ENCODE measurements at regions not wholly inside any gene's neighbourhood (a gene's known extent, or its start where the extent isn't known, plus 50 kb on each side); places are given as distances from the start of the nearest gene placed in this dataset.

DNA sequence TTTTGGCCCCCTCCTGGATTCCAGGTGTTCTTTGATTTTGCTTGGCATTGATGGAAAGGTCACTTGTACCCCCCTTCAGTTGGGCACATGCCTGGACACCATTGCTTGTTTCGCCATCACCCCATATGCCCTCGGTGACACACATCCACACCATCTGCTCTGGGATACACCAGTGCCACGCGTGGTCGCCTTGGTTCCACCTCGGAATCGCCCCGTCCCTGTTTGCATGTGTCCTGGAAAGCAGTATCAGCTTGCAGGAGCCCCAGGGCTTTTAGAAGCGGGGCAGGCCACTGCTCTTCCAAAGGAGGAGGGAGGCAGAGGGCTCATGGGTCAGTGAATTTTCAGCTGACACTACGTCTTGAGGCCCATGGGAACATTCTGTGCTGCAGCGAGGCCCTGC is 607.9 kb downstream of the KCNJ18 start:
- Histone ChIP-seq H3K36me3 (no peaks in the 10 kb centered on the region), H3K9me3 (replicated peaks) (peaks cover 5% of the 10 kb centered on the region), H3K4me3 (no peak overlapping the region), H3K4me1 (no peaks in the 10 kb centered on the region), H3K27me3 (ENCODE audit: low read depth) (peaks cover 5% of the 10 kb centered on the region), H3K27ac (replicated peaks) (no peak overlapping the region)
- intact Hi-C loops (cut with micrococcal nuclease), result no loop called here
- no peak for DNase-seq
- TF ChIP-seq CTCF (IDR thresholded peaks at IDR 0.05; ENCODE audit: borderline replicate concordance), result no peak

DNA sequence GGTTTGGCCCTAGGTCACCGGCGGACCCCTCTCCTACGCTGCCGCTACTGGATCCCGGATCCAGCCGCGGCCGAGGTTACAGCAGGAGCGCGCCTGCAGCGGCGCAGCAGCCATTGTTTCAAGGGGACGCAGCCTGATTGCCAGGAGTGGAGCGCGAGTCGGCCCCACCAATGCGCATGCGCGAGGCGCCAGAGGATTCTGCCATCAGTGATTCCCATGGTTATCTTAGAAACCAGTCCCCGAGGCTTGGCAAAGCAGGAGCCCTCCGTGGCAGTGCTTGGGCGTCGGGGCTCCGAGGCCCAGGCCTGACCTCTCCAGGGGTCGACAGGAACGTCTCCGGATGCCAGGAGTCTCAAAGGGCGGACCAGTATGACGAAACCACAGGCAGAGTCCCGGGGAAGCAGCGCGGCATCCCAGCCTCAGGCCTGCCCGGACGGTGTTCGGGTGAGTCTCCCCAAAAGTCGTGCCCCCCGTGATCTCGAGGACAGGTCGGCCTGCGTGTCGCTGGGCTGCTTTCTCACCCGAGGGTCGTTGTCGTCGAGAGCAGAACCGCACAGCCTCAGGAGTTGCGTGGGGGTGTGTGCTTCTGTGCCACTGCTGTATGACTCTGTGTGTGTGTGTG is 608.5 kb downstream of the KCNJ18 start:
- no peak for TF ChIP-seq CTCF (IDR thresholded peaks at IDR 0.05; ENCODE audit: borderline replicate concordance)
- no peak for DNase-seq
- Histone ChIP-seq H3K4me1 (no peaks in the 10 kb centered on the region), H3K27me3 (ENCODE audit: low read depth) (peaks cover 5% of the 10 kb centered on the region), H3K27ac (replicated peaks) (no peak overlapping the region), H3K36me3 (no peaks in the 10 kb centered on the region), H3K4me3 (no peak overlapping the region), H3K9me3 (replicated peaks) (peaks cover 5% of the 10 kb centered on the region)
- intact Hi-C loops (cut with micrococcal nuclease), result no loop called here

GRCh38 chr17:22301353-22301745 is 609.0 kb downstream of the KCNJ18 start:
- no peak for TF ChIP-seq CTCF (IDR thresholded peaks at IDR 0.05; ENCODE audit: borderline replicate concordance)
- Histone ChIP-seq H3K36me3 (no peaks in the 10 kb centered on the region), H3K9me3 (replicated peaks) (peaks cover 5% of the 10 kb centered on the region), H3K4me3 (no peak overlapping the region), H3K27ac (replicated peaks) (no peak overlapping the region), H3K27me3 (ENCODE audit: low read depth) (peaks cover 5% of the 10 kb centered on the region), H3K4me1 (no peaks in the 10 kb centered on the region)
- DNase-seq, result no peak
- intact Hi-C loops (cut with micrococcal nuclease), result no loop called here

DNA sequence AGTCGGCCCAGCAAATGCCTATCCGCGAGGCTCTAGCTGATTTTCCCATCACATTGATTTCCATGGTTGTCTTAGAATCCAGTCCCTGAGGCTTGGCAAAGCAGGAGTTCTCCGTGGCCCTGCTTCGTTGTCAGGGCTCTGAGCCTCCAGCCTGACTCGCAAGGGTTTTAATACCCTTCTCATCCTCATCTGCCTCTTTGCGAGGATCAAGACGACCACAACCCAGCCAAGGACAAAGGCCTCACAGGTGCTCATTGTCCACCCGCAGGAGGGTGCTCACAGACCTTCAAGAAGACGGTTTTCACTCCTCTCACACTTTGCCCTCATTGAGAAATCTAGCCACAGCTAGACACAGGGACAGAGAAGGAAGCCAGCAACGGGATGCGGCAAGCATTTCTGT is 610.8 kb downstream of the KCNJ18 start:
- Histone ChIP-seq H3K4me1 (no peaks in the 10 kb centered on the region), H3K36me3 (no peaks in the 10 kb centered on the region), H3K9me3 (replicated peaks) (peaks cover 5% of the 10 kb centered on the region), H3K4me3 (no peak overlapping the region), H3K27ac (replicated peaks) (no peak overlapping the region), H3K27me3 (ENCODE audit: low read depth) (peaks cover 5% of the 10 kb centered on the region)
- TF ChIP-seq CTCF (IDR thresholded peaks at IDR 0.05; ENCODE audit: borderline replicate concordance), result no peak
- intact Hi-C loops (cut with micrococcal nuclease), result no loop called here
- DNase-seq, result no peak

GRCh38 chr17:22303865-22304264 is 611.5 kb downstream of the KCNJ18 start:
- intact Hi-C loops (cut with micrococcal nuclease), result no loop called here
- peaks cover 5% of the 10 kb centered on the region for H3K9me3 ChIP-seq (replicated peaks)
- H3K27me3 ChIP-seq (ENCODE audit: low read depth), result peaks cover 5% of the 10 kb centered on the region
- H3K4me1 ChIP-seq, result no peaks in the 10 kb centered on the region
- no peak for TF ChIP-seq CTCF (IDR thresholded peaks at IDR 0.05; ENCODE audit: borderline replicate concordance)
- H3K27ac ChIP-seq (replicated peaks), result no peak overlapping the region
- DNase-seq, result no peak
- H3K4me3 ChIP-seq, result no peak overlapping the region
- H3K36me3 ChIP-seq, result no peaks in the 10 kb centered on the region
